Type B pancreatic cell (in vitro differentiated cells): ENCODE measurements at regions not wholly inside any gene's neighbourhood (a gene's known extent, or its start where the extent isn't known, plus 50 kb on each side); places are given as distances from the start of the nearest gene placed in this dataset.

Experiments
- DNase-seq: peaks from one replicate; pipeline ENCODE4 v3.0.0; 2021; ENCODE audit warnings: mixed read lengths; ENCODE audit not compliant: unreplicated experiment; ENCODE audit errors: extremely low spot score
- H3K27ac Mint-ChIP-seq: 2 replicates; pipeline ENCODE4 v1.8.0; 2021; ENCODE audit warnings: mild to moderate bottlenecking, mixed read lengths
- H3K27me3 Mint-ChIP-seq: 2 replicates; pipeline ENCODE4 v1.8.0; 2021; ENCODE audit warnings: mixed read lengths
- H3K36me3 Mint-ChIP-seq: 2 replicates; pipeline ENCODE4 v1.8.0; 2021; ENCODE audit warnings: mixed read lengths
- H3K4me1 Mint-ChIP-seq: one replicate; pipeline ENCODE4 v1.8.0; 2021; ENCODE audit warnings: mixed read lengths; ENCODE audit not compliant: unreplicated experiment
- H3K4me3 Mint-ChIP-seq: 2 replicates; pipeline ENCODE4 v1.8.0; 2021; ENCODE audit warnings: mild to moderate bottlenecking, mixed read lengths
- H3K9me3 Mint-ChIP-seq: 2 replicates; pipeline ENCODE4 v1.8.0; 2021; ENCODE audit warnings: mixed read lengths
- TF ChIP-seq, protein P1 (sequence below): fragments of 200-600 bp; sonication (generic); conservative IDR thresholded peaks from 2 replicates; pipeline ENCODE4 v1.5.0; 2021; ENCODE audit warnings: antibody characterized with exemption, mild to moderate bottlenecking

DNA sequence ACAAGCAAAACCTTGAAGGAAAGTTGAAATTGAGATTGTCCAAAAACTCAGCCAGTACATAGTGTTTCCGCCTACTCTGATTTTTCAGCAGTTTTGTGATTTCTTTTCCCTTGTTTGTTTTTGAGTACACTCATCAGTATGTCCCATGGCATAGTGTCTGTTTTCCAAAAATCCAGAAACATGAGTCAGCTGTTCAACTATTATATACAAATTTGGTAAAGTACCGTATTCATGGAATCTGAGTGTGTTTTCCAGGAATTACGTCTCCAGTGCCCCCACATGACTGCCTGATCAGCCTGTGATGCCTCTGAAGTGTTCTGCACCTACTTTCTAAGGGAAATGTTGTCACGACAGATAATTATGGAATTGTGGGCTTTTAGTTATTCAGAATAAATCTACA is 186.8 kb downstream of the LTN1 start:
- Mint-ChIP-seq H3K4me3 (no peak overlapping the region), H3K27me3 (no peaks in the 10 kb centered on the region), H3K36me3 (no peaks in the 10 kb centered on the region), H3K9me3 (no peaks in the 10 kb centered on the region), H3K27ac (no peak overlapping the region), H3K4me1 (no peaks in the 10 kb centered on the region)
- no peak for DNase-seq
- TF ChIP-seq, protein P1, sequence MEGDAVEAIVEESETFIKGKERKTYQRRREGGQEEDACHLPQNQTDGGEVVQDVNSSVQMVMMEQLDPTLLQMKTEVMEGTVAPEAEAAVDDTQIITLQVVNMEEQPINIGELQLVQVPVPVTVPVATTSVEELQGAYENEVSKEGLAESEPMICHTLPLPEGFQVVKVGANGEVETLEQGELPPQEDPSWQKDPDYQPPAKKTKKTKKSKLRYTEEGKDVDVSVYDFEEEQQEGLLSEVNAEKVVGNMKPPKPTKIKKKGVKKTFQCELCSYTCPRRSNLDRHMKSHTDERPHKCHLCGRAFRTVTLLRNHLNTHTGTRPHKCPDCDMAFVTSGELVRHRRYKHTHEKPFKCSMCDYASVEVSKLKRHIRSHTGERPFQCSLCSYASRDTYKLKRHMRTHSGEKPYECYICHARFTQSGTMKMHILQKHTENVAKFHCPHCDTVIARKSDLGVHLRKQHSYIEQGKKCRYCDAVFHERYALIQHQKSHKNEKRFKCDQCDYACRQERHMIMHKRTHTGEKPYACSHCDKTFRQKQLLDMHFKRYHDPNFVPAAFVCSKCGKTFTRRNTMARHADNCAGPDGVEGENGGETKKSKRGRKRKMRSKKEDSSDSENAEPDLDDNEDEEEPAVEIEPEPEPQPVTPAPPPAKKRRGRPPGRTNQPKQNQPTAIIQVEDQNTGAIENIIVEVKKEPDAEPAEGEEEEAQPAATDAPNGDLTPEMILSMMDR: no peak

DNA sequence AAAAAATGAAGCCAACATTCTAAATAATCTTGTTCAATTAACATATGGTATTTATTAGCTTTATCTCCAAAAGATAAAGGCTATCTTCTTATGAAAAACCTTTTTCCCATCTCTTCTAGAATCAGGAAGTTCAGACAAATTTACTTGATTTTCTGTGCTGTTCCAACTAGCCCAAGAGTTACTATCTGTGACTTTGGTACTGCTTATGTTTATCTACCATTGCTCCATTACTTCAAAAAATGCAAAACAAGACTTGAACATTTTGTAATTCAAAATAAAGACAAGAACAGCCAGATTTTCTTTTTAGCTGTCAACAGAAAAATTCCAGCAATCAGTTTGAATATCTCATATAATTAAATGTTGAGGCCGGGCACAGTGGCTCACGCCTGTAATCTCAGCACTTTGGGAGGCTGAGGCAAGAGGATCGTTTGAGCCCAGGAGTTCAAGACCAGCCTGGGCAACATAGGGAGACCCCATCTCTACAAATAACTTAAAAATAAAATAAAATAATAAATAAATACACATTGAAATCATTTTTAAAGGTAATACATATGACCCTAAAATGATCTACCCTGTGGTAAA is 188.5 kb downstream of the LTN1 start:
- no peak overlapping the region for H3K27ac Mint-ChIP-seq

DNA sequence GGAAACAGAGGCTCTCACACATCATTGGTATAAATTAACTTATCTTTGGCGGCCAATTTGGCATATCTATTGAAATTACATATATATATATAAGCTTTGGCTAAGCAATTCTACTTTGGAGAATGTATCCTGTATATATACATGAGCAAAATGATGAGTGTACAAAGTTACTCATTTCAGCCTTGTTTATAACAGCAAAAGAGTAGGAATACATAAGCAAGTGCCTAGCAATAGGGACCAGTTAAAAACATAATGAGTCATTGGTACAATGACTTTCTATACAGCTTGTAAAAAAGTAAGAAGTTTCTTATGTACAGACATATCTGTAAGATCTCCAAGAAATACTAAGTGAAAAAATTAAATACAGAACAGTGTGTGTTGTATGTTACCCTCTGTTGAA is 190.8 kb downstream of the LTN1 start:
- DNase-seq: no peak
- H3K9me3 Mint-ChIP-seq: no peaks in the 10 kb centered on the region
- H3K4me3 Mint-ChIP-seq: no peak overlapping the region
- no peaks in the 10 kb centered on the region for H3K27me3 Mint-ChIP-seq
- TF ChIP-seq, protein P1: no peak
- peaks cover 4% of the 10 kb centered on the region for H3K4me1 Mint-ChIP-seq
- no peak overlapping the region for H3K27ac Mint-ChIP-seq
- no peaks in the 10 kb centered on the region for H3K36me3 Mint-ChIP-seq

More for the DNA sequence above, 188.5 kb downstream of the LTN1 start:
- DNase-seq: no peak
- Mint-ChIP-seq H3K4me3 (no peak overlapping the region), H3K27me3 (no peaks in the 10 kb centered on the region), H3K36me3 (no peaks in the 10 kb centered on the region), H3K4me1 (no peaks in the 10 kb centered on the region), H3K9me3 (no peaks in the 10 kb centered on the region)
- TF ChIP-seq, protein P1: no peak

DNA sequence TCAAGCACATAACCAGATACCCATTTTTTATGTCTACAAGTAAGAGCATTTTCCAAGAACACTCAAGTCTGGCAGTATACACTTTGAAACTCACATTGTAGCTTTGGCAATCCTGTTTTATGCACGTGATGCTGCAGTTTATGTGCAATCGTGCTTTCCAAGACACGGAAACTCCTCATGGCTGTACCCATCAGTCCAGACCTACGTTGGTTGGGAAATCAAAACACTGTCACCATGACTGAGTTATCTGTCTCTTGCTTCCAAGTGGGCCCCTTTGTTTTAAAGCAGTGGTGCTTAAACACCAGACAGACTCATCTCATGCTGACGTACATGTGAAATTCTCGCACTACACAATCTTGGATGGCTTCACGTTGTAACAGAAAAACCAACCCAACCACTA is 192.8 kb downstream of the LTN1 start:
- Mint-ChIP-seq H3K4me1 (peaks cover 4% of the 10 kb centered on the region), H3K4me3 (no peak overlapping the region), H3K27ac (no peak overlapping the region), H3K36me3 (no peaks in the 10 kb centered on the region), H3K9me3 (no peaks in the 10 kb centered on the region), H3K27me3 (no peaks in the 10 kb centered on the region)
- DNase-seq: no peak
- TF ChIP-seq, protein P1: no peak

DNA sequence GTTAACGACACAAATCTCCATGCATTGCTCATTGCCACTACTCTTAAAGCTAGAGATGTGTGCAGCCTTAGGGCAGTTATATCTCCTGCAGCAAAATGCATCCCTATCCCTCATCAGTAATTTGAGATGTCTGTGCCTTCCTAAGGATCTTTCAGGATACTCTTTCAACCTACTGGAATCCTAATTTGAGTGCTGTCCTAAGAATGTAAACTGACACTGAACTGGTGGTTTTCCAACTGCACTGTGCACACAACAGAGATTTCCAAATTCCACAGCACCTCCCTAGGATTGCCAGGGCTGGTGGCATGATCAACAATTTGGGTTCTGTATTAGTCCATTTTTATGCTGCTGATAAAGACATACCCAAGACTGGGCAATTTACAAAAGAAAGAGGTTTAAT is 193.9 kb downstream of the LTN1 start:
- DNase-seq: no peak
- no peaks in the 10 kb centered on the region for H3K27me3 Mint-ChIP-seq
- H3K9me3 Mint-ChIP-seq: no peaks in the 10 kb centered on the region
- H3K4me3 Mint-ChIP-seq: no peak overlapping the region
- TF ChIP-seq, protein P1: no peak
- H3K4me1 Mint-ChIP-seq: peaks cover 4% of the 10 kb centered on the region
- no peak overlapping the region for H3K27ac Mint-ChIP-seq
- H3K36me3 Mint-ChIP-seq: no peaks in the 10 kb centered on the region

DNA sequence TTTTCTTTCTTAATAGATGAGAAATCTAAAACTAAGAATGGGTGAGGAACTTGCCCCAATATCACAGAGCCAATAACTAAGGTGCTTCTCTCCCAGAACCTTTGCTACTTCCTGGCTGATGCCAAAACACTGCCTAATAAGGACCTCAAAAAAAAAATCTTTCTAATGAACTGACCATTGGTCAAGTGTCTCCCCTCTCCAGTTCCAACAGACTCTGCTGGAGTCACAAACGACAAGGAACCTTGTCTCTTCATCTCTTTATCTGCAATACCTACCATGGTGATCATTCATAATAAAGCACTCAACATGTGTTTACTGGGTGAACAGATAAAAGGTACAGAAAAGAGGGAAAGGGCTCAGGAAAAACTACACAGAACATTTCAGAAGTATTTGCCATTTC is 197.4 kb downstream of the LTN1 start:
- no peak overlapping the region for H3K27ac Mint-ChIP-seq
- peaks cover 4% of the 10 kb centered on the region for H3K4me1 Mint-ChIP-seq

More for the DNA sequence above, 197.4 kb downstream of the LTN1 start:
- DNase-seq: no peak
- Mint-ChIP-seq H3K27me3 (no peaks in the 10 kb centered on the region), H3K9me3 (no peaks in the 10 kb centered on the region), H3K4me3 (no peak overlapping the region), H3K36me3 (no peaks in the 10 kb centered on the region)
- TF ChIP-seq, protein P1: no peak
